NB4 (cell line): ENCODE measurements at regions not wholly inside any gene's neighbourhood (a gene's known extent, or its start where the extent isn't known, plus 50 kb on each side); places are given as distances from the start of the nearest gene placed in this dataset.

Experiments used
- DNase-seq: peaks from one replicate; pipeline ENCODE4 v3.0.0; 2010; ENCODE audit warnings: low read depth
- H3K4me3 ChIP-seq: one replicate; pipeline ENCODE4 v1.5.1; 2011; ENCODE audit warnings: mild to moderate bottlenecking, low read depth, low read length, moderate library complexity
- CTCF ChIP-seq: IDR thresholded peaks from one replicate; pipeline ENCODE4 v1.5.1; 2012; ENCODE audit warnings: low read depth, low read length
- MYC ChIP-seq: IDR thresholded peaks from 2 replicates; pipeline ENCODE4 v1.6.1; 2011; ENCODE audit warnings: low read depth, low read length
- POLR2A ChIP-seq: IDR thresholded peaks from 2 replicates; pipeline ENCODE4 v1.6.1; 2011; ENCODE audit warnings: mild to moderate bottlenecking; ENCODE audit not compliant: insufficient read length; ENCODE audit errors: extremely low read depth
- TF ChIP-seq, protein P1 (sequence below): IDR thresholded peaks from 2 replicates; pipeline ENCODE4 v1.6.1; 2011; ENCODE audit warnings: low read depth, low read length

GRCh38 chr10:110392868-110393740 is 88.4 kb upstream of the SMNDC1 start:
- no peak for TF ChIP-seq CTCF
- TF ChIP-seq, protein P1, sequence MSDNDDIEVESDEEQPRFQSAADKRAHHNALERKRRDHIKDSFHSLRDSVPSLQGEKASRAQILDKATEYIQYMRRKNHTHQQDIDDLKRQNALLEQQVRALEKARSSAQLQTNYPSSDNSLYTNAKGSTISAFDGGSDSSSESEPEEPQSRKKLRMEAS, result no peak
- TF ChIP-seq MYC, result no peak
- TF ChIP-seq POLR2A, result no peak
- DNase-seq, result peak; percentile 39
- no peak overlapping the region for H3K4me3 ChIP-seq

GRCh38 chr10:110393866-110394265 is 89.1 kb upstream of the SMNDC1 start:
- no peak overlapping the region for H3K4me3 ChIP-seq
- TF ChIP-seq CTCF, result no peak
- no peak for TF ChIP-seq POLR2A
- TF ChIP-seq, protein P1, result no peak
- TF ChIP-seq MYC, result no peak
- no peak for DNase-seq

DNA sequence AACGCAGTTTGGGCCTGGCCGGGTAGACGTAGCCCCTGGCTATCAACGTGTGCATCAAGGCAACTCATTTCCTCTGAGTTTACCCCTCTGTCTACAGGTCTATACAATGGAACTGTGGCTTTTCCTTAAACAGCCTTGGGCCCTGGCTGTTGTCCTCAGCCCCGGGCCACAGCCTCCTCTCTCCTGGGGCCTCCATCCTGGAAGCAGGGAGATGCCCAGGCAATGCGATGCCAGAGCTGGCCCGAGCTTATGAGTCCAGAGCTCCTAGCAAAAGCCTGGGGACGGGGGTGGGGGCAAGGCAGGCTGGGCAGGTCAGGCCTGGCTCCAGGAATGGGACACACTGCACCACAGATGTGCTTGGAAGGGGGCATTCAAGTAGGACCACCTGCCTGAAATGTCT is 89.6 kb upstream of the SMNDC1 start:
- TF ChIP-seq MYC, result no peak
- no peak for TF ChIP-seq CTCF
- TF ChIP-seq, protein P1, result no peak
- no peak for TF ChIP-seq POLR2A
- DNase-seq, result no peak
- no peak overlapping the region for H3K4me3 ChIP-seq

DNA sequence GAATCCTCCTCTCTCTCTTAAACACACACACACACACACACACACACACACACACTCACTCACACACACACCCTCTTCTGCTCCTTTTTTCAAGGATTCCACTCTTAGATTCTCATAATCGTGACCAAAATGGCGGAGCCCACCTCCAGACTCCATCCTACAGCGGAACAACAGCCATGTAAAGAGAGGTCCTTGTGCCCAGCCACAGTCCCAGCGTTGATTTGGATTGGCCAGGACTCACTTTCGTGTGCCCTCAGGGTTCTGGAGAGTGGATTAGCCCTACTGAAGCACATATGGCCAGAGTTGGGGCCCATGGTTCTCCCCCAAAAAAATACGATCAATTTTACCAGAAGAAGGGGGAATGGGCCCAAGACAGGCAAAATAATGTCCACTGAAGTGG is 90.2 kb upstream of the SMNDC1 start:
- no peak overlapping the region for H3K4me3 ChIP-seq
- no peak for DNase-seq
- TF ChIP-seq CTCF (no peak), POLR2A (no peak), MYC (no peak)
- TF ChIP-seq, protein P1, result no peak

GRCh38 chr10:110395350-110396283 is 90.9 kb upstream of the SMNDC1 start:
- no peak for TF ChIP-seq CTCF
- no peak for TF ChIP-seq POLR2A
- no peak for TF ChIP-seq MYC
- no peak for DNase-seq
- H3K4me3 ChIP-seq, result no peak overlapping the region
